Stimulated activated memory B cell treated with anti-CD40 and anti-IgM and Interleukin-4, amounts not matched to agents 10 μg/mL and 1 μg/mL and 100 μg/mL, for 72 hours (primary cell): ENCODE measurements at regions not wholly inside any gene's neighbourhood (a gene's known extent, or its start where the extent isn't known, plus 50 kb on each side); places are given as distances from the start of the nearest gene placed in this dataset.
"Not testable (repeated sequence)": the region's sequence is repeated elsewhere in the genome, so short reads cannot be mapped to it uniquely, and the experiment has no call there.

Experiments used
- ATAC-seq: fragments of 150-1000 bp; cut with Tn5 transposase; 2 replicates; pipeline ENCODE4 v1.10.0; 2021
- H3K27ac Mint-ChIP-seq: one replicate; pipeline ENCODE4 v1.8.0; 2022; ENCODE audit warnings: mild to moderate bottlenecking, mixed read lengths
- H3K27me3 Mint-ChIP-seq: one replicate; pipeline ENCODE4 v1.8.0; 2022; ENCODE audit warnings: mixed read lengths
- H3K36me3 Mint-ChIP-seq: one replicate; pipeline ENCODE4 v1.8.0; 2022; ENCODE audit warnings: mixed read lengths
- H3K4me1 Mint-ChIP-seq: one replicate; pipeline ENCODE4 v1.8.0; 2022; ENCODE audit warnings: mixed read lengths
- H3K4me3 Mint-ChIP-seq: one replicate; pipeline ENCODE4 v1.8.0; 2022; ENCODE audit warnings: mild to moderate bottlenecking, moderate library complexity, mixed read lengths
- H3K9me3 Mint-ChIP-seq: one replicate; pipeline ENCODE4 v1.8.0; 2022; ENCODE audit warnings: mixed read lengths

- not testable (repeated sequence) for H3K27ac Mint-ChIP-seq, H3K36me3 Mint-ChIP-seq, ATAC-seq, H3K4me1 Mint-ChIP-seq, H3K27me3 Mint-ChIP-seq, H3K9me3 Mint-ChIP-seq, H3K4me3 Mint-ChIP-seq
Observed at GRCh38 chr1:149218080-149218988, 115.0 kb upstream of the NBPF9 start.

GRCh38 chr1:149219539-149219938 lies 116.2 kb upstream of the NBPF9 start:
- not testable (repeated sequence) for H3K9me3 Mint-ChIP-seq, H3K27me3 Mint-ChIP-seq, H3K36me3 Mint-ChIP-seq, H3K4me3 Mint-ChIP-seq, H3K27ac Mint-ChIP-seq, H3K4me1 Mint-ChIP-seq, ATAC-seq

- H3K4me1 Mint-ChIP-seq, H3K27me3 Mint-ChIP-seq, H3K4me3 Mint-ChIP-seq, ATAC-seq, H3K36me3 Mint-ChIP-seq, H3K27ac Mint-ChIP-seq, H3K9me3 Mint-ChIP-seq: not testable (repeated sequence)
Observed at GRCh38 chr1:149220463-149221074, 117.2 kb upstream of the NBPF9 start.

GRCh38 chr1:149227933-149228665 lies 124.7 kb upstream of the NBPF9 start:
- H3K9me3 Mint-ChIP-seq, H3K4me1 Mint-ChIP-seq, H3K4me3 Mint-ChIP-seq, H3K36me3 Mint-ChIP-seq, H3K27ac Mint-ChIP-seq, H3K27me3 Mint-ChIP-seq: not testable (repeated sequence)
- ATAC-seq = peak; percentile 43

GRCh38 chr1:149228672-149229585 lies 125.6 kb upstream of the NBPF9 start:
- H3K4me1 Mint-ChIP-seq, H3K4me3 Mint-ChIP-seq, H3K36me3 Mint-ChIP-seq, H3K27me3 Mint-ChIP-seq, H3K27ac Mint-ChIP-seq, ATAC-seq, H3K9me3 Mint-ChIP-seq: not testable (repeated sequence)

GRCh38 chr1:149229813-149230212 lies 126.5 kb upstream of the NBPF9 start:
- ATAC-seq = peak; percentile 16
- not testable (repeated sequence) for H3K9me3 Mint-ChIP-seq, H3K27me3 Mint-ChIP-seq, H3K4me1 Mint-ChIP-seq, H3K27ac Mint-ChIP-seq, H3K36me3 Mint-ChIP-seq, H3K4me3 Mint-ChIP-seq

- H3K9me3 Mint-ChIP-seq, H3K27me3 Mint-ChIP-seq, H3K4me3 Mint-ChIP-seq, H3K36me3 Mint-ChIP-seq, ATAC-seq, H3K27ac Mint-ChIP-seq, H3K4me1 Mint-ChIP-seq: not testable (repeated sequence)
Observed at GRCh38 chr1:149234926-149235914, 131.9 kb upstream of the NBPF9 start.

GRCh38 chr1:149237515-149237914 lies 134.2 kb upstream of the NBPF9 start:
- H3K27ac Mint-ChIP-seq, H3K9me3 Mint-ChIP-seq, H3K4me3 Mint-ChIP-seq, H3K27me3 Mint-ChIP-seq, ATAC-seq, H3K36me3 Mint-ChIP-seq, H3K4me1 Mint-ChIP-seq: not testable (repeated sequence)

- H3K4me1 Mint-ChIP-seq, H3K9me3 Mint-ChIP-seq, H3K27ac Mint-ChIP-seq, H3K4me3 Mint-ChIP-seq, H3K36me3 Mint-ChIP-seq, H3K27me3 Mint-ChIP-seq, ATAC-seq: not testable (repeated sequence)
Observed at GRCh38 chr1:149239897-149240508, 136.7 kb upstream of the NBPF9 start.

- not testable (repeated sequence) for H3K4me3 Mint-ChIP-seq, H3K4me1 Mint-ChIP-seq, H3K27me3 Mint-ChIP-seq, H3K9me3 Mint-ChIP-seq, H3K27ac Mint-ChIP-seq, ATAC-seq, H3K36me3 Mint-ChIP-seq
Observed at GRCh38 chr1:149240530-149240929, 137.2 kb upstream of the NBPF9 start.

- ATAC-seq, H3K27ac Mint-ChIP-seq, H3K9me3 Mint-ChIP-seq, H3K4me1 Mint-ChIP-seq, H3K4me3 Mint-ChIP-seq, H3K36me3 Mint-ChIP-seq, H3K27me3 Mint-ChIP-seq: not testable (repeated sequence)
Observed at GRCh38 chr1:149241272-149241671, 137.9 kb upstream of the NBPF9 start.

- H3K27me3 Mint-ChIP-seq, H3K36me3 Mint-ChIP-seq, H3K27ac Mint-ChIP-seq, H3K4me1 Mint-ChIP-seq, H3K4me3 Mint-ChIP-seq, ATAC-seq, H3K9me3 Mint-ChIP-seq: not testable (repeated sequence)
Observed at GRCh38 chr1:149243572-149243971, 140.2 kb upstream of the NBPF9 start.

GRCh38 chr1:149244621-149245020 lies 141.3 kb upstream of the NBPF9 start:
- peak; percentile 54 for ATAC-seq
- H3K27ac Mint-ChIP-seq, H3K4me1 Mint-ChIP-seq, H3K9me3 Mint-ChIP-seq, H3K36me3 Mint-ChIP-seq, H3K4me3 Mint-ChIP-seq, H3K27me3 Mint-ChIP-seq: not testable (repeated sequence)

GRCh38 chr1:149246212-149246611 lies 142.9 kb upstream of the NBPF9 start:
- not testable (repeated sequence) for H3K4me1 Mint-ChIP-seq, H3K4me3 Mint-ChIP-seq, ATAC-seq, H3K27ac Mint-ChIP-seq, H3K27me3 Mint-ChIP-seq, H3K9me3 Mint-ChIP-seq, H3K36me3 Mint-ChIP-seq
